ENCODE measurements at regions not wholly inside any gene's neighbourhood (a gene's known extent, or its start where the extent isn't known, plus 50 kb on each side); places are given as distances from the start of the nearest gene placed in this dataset.

DNA sequence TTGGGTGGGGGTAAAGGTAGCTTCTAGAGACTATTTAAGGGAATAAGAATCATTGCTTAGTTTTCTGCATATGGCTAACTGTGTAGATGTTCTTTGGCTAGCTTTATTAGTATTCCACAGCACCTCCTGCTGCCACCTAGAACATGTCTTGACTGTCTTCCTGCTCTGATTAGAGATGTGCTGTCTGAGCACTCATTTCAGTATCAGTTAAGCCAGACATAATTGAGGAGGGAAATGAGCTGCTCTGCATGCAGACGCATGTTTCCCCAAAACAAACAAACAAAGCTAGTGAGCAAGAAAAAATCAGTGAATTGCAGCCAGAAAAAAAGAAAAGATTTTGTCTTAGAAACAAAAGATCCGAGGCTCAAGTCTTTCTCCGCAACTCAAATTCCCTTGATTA lies 402.2 kb downstream of the AASDHPPT start (continued):
- TF ChIP-seq FIP1L1 (IDR thresholded peaks at IDR 0.05; ENCODE audit: borderline replicate concordance, insufficient read depth, low read depth, low read length) = no peak

GRCh38 chr11:106480581-106481190 lies 403.2 kb downstream of the AASDHPPT start:
- no peak overlapping the region for H3K4me3 ChIP-seq (replicated peaks in 1 of 3; ENCODE audit: insufficient read depth in 1 of 3, low read depth in 2 of 3, low read length in 3 of 3)
- 3% methylated on average over 1 of the region's 1 CpG for WGBS (ENCODE audit: low lambda C conversion rate)
- TF ChIP-seq CEBPB (IDR thresholded peaks at IDR 0.05; ENCODE audit: borderline replicate concordance, low read depth, low read length) = peak; percentile 32; the same call in 1 of the 2 replicates
- no peak for TF ChIP-seq SALL1 (CRISPR knock-in tag; IDR thresholded peaks at IDR 0.05)
- intact Hi-C loops (cut with micrococcal nuclease; ENCODE audit: unreplicated experiment) = no loop called here
- no peak for ATAC-seq
- CTCF ChIA-PET (ENCODE audit: low intra/inter-chr PET ratio, low total read pairs) = no interaction called here
- H2AFZ ChIP-seq (ENCODE audit: low read length) = no peak overlapping the region
- no peak for FAIRE-seq
- H3K4me1 ChIP-seq (ENCODE audit: insufficient read depth, low read length) = peaks cover 24% of the 10 kb centered on the region; the same call in 1 of the 2 replicates
- no peaks in the 10 kb centered on the region for H3K79me2 ChIP-seq (ENCODE audit: insufficient read depth, low read length)
- H3K36me3 ChIP-seq (replicated peaks in 1 of 2; ENCODE audit: control insufficient read depth in 1 of 2, insufficient read depth in 2 of 2, low read length in 2 of 2) = no peaks in the 10 kb centered on the region
- no peaks in the 10 kb centered on the region for H4K20me1 ChIP-seq (ENCODE audit: insufficient read depth, low read length)
- POLR2A ChIA-PET = no interaction called here
- BruUV-seq (replicated peaks) = no TSS peak
- no peaks in the 10 kb centered on the region for H3K27me3 ChIP-seq (ENCODE audit: control insufficient read depth in 1 of 2, insufficient read depth in 2 of 2, low read length in 2 of 2)
- H3K27ac ChIP-seq (ENCODE audit: extremely low read length, insufficient read depth, low read length) = no peak overlapping the region
- H3K9me3 ChIP-seq (ENCODE audit: low read length) = peaks cover 32% of the 10 kb centered on the region
- H3K4me2 ChIP-seq (ENCODE audit: low read depth, low read length) = no peak overlapping the region
- in situ Hi-C loops (cut with HindIII; ENCODE audit: extremely low pct_ligation_motif_present, low pct_unique_long_range_greater_than_20kb) = no loop called here
- DNase-seq (ENCODE audit: low spot score) = peak; percentile 12
- H3K9ac ChIP-seq (ENCODE audit: insufficient read depth, low read depth, low read length) = no peak overlapping the region

GRCh38 chr11:106482917-106483785 lies 405.7 kb downstream of the AASDHPPT start:
- no peaks in the 10 kb centered on the region for H4K20me1 ChIP-seq (ENCODE audit: insufficient read depth, low read length)
- TF ChIP-seq XRCC5 (optimal IDR thresholded peaks at IDR 0.05; ENCODE audit: low read length) = peak; percentile 20
- TF ChIP-seq FOSL2 (CRISPR knock-in tag; IDR thresholded peaks at IDR 0.05) = peak; percentile 33; the same call in 1 of the 2 replicates
- TF ChIP-seq RORA (CRISPR knock-in tag; IDR thresholded peaks at IDR 0.05) = no peak
- H3K4me3 ChIP-seq (replicated peaks in 1 of 3; ENCODE audit: insufficient read depth in 1 of 3, low read depth in 2 of 3, low read length in 3 of 3) = no peak overlapping the region
- H2AFZ ChIP-seq (ENCODE audit: low read length) = no peak overlapping the region
- H3K36me3 ChIP-seq (replicated peaks in 1 of 2; ENCODE audit: control insufficient read depth in 1 of 2, insufficient read depth in 2 of 2, low read length in 2 of 2) = no peaks in the 10 kb centered on the region
- 19% methylated on average over 3 of the region's 3 CpGs for WGBS (ENCODE audit: low lambda C conversion rate)
- no peak for FAIRE-seq
- ChIA-PET CTCF (ENCODE audit: low intra/inter-chr PET ratio, low total read pairs) (no interaction called here), POLR2A (no interaction called here)
- no TSS peak for BruUV-seq (replicated peaks)
- peak; percentile 31 for DNase-seq (ENCODE audit: low spot score)
- H3K79me2 ChIP-seq (ENCODE audit: insufficient read depth, low read length) = no peaks in the 10 kb centered on the region
- in situ Hi-C loops (cut with HindIII; ENCODE audit: extremely low pct_ligation_motif_present, low pct_unique_long_range_greater_than_20kb) = no loop called here
- H3K27ac ChIP-seq (ENCODE audit: extremely low read length, insufficient read depth, low read length) = no peak overlapping the region
- H3K4me1 ChIP-seq (ENCODE audit: insufficient read depth, low read length) = peaks cover 24% of the 10 kb centered on the region; the same call in 1 of the 2 replicates
- ATAC-seq = no peak
- no peaks in the 10 kb centered on the region for H3K27me3 ChIP-seq (ENCODE audit: control insufficient read depth in 1 of 2, insufficient read depth in 2 of 2, low read length in 2 of 2)
- no peak overlapping the region for H3K9ac ChIP-seq (ENCODE audit: insufficient read depth, low read depth, low read length)
- intact Hi-C loops (cut with micrococcal nuclease; ENCODE audit: unreplicated experiment) = no loop called here
- peak overlapping the region; percentile 23; the same call in 1 of the 2 replicates for H3K4me2 ChIP-seq (ENCODE audit: low read depth, low read length)
- peaks cover 30% of the 10 kb centered on the region; the same call in 1 of the 2 replicates for H3K9me3 ChIP-seq (ENCODE audit: low read length)
